ENCODE measurements at regions not wholly inside any gene's neighbourhood (a gene's known extent, or its start where the extent isn't known, plus 50 kb on each side); places are given as distances from the start of the nearest gene placed in this dataset.

- TF ChIP-seq, protein P1, sequence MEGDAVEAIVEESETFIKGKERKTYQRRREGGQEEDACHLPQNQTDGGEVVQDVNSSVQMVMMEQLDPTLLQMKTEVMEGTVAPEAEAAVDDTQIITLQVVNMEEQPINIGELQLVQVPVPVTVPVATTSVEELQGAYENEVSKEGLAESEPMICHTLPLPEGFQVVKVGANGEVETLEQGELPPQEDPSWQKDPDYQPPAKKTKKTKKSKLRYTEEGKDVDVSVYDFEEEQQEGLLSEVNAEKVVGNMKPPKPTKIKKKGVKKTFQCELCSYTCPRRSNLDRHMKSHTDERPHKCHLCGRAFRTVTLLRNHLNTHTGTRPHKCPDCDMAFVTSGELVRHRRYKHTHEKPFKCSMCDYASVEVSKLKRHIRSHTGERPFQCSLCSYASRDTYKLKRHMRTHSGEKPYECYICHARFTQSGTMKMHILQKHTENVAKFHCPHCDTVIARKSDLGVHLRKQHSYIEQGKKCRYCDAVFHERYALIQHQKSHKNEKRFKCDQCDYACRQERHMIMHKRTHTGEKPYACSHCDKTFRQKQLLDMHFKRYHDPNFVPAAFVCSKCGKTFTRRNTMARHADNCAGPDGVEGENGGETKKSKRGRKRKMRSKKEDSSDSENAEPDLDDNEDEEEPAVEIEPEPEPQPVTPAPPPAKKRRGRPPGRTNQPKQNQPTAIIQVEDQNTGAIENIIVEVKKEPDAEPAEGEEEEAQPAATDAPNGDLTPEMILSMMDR (IDR thresholded peaks at IDR 0.05; ENCODE audit: extremely low read depth, insufficient read depth, missing control alignments), result no peak
- in situ Hi-C loops (cut with MboI; ENCODE audit: low pct_unique_long_range_greater_than_20kb, low sequenced_read_pairs, unreplicated experiment), result no loop called here
Measured at GRCh38 chr2:121043827-121044222, 241.2 kb downstream of the TFCP2L1 start.

GRCh38 chr2:121044412-121044811, 240.6 kb downstream of the TFCP2L1 start:
- no peak for DNase-seq (ENCODE audit: low spot score)
- TF ChIP-seq, protein P1 (IDR thresholded peaks at IDR 0.05; ENCODE audit: extremely low read depth, insufficient read depth, missing control alignments), result no peak
- in situ Hi-C loops (cut with MboI; ENCODE audit: low pct_unique_long_range_greater_than_20kb, low sequenced_read_pairs, unreplicated experiment), result no loop called here

More at GRCh38 chr2:121043827-121044222, 241.2 kb downstream of the TFCP2L1 start:
- DNase-seq (ENCODE audit: low spot score), result no peak

- TF ChIP-seq, protein P1 (IDR thresholded peaks at IDR 0.05; ENCODE audit: extremely low read depth, insufficient read depth, missing control alignments), result no peak
- in situ Hi-C loops (cut with MboI; ENCODE audit: low pct_unique_long_range_greater_than_20kb, low sequenced_read_pairs, unreplicated experiment), result no loop called here
- no peak for DNase-seq (ENCODE audit: low spot score)
Measured at GRCh38 chr2:121045245-121045644, 239.8 kb downstream of the TFCP2L1 start.

DNA sequence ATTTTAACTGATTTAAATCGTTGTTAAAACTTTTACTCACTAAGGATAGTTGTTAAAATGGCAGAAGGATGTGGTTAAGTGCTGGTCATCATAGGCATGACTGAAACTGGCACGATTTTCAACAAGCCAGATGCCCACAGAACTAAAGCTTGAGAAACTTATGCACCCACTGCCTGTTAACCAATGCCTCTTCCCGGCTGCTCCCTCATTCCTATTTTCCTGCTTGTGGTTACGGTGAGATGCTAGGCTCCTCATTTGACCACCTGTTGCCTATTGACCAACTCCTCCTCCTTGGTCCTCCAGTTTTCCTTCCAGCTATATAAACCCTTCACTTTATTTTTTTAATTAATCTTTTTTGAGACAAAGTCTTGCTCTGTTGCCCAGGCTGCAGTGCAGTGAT, 238.7 kb downstream of the TFCP2L1 start:
- TF ChIP-seq, protein P1 (IDR thresholded peaks at IDR 0.05; ENCODE audit: extremely low read depth, insufficient read depth, missing control alignments), result no peak
- no peak for DNase-seq (ENCODE audit: low spot score)
- in situ Hi-C loops (cut with MboI; ENCODE audit: low pct_unique_long_range_greater_than_20kb, low sequenced_read_pairs, unreplicated experiment), result no loop called here

GRCh38 chr2:121047383-121047782, 237.6 kb downstream of the TFCP2L1 start:
- no peak for DNase-seq (ENCODE audit: low spot score)
- TF ChIP-seq, protein P1 (IDR thresholded peaks at IDR 0.05; ENCODE audit: extremely low read depth, insufficient read depth, missing control alignments), result no peak
- in situ Hi-C loops (cut with MboI; ENCODE audit: low pct_unique_long_range_greater_than_20kb, low sequenced_read_pairs, unreplicated experiment), result no loop called here

- in situ Hi-C loops (cut with MboI; ENCODE audit: low pct_unique_long_range_greater_than_20kb, low sequenced_read_pairs, unreplicated experiment), result no loop called here
- TF ChIP-seq, protein P1 (IDR thresholded peaks at IDR 0.05; ENCODE audit: extremely low read depth, insufficient read depth, missing control alignments), result no peak
- DNase-seq (ENCODE audit: low spot score), result no peak
Measured at GRCh38 chr2:121049131-121049530, 235.9 kb downstream of the TFCP2L1 start.
